GM08714 (cell line): ENCODE measurements at regions not wholly inside any gene's neighbourhood (a gene's known extent, or its start where the extent isn't known, plus 50 kb on each side); places are given as distances from the start of the nearest gene placed in this dataset.

ENCODE experiments used
- H3K4me3 ChIP-seq: fragments of 200-500 bp; sonication (Bioruptor generic); 2 replicates; pipeline ENCODE4 v1.5.1; 2014; ENCODE audit warnings: mild to moderate bottlenecking, low read length, inconsistent platforms
- ZNF274 ChIP-seq: IDR thresholded peaks from 2 replicates; pipeline ENCODE4 v1.6.1; 2012; ENCODE audit warnings: mild to moderate bottlenecking, low read depth, low read length

- H3K4me3 ChIP-seq: no peak overlapping the region
- TF ChIP-seq ZNF274: no peak
Observed at GRCh38 chr10:4188406-4188805, 403.4 kb upstream of the KLF6 start.

GRCh38 chr10:4186849-4187540 lies 402.0 kb upstream of the KLF6 start:
- TF ChIP-seq ZNF274: no peak
- no peak overlapping the region for H3K4me3 ChIP-seq

- no peak for TF ChIP-seq ZNF274
- H3K4me3 ChIP-seq: no peak overlapping the region
Observed at GRCh38 chr10:4183761-4184261, 398.8 kb upstream of the KLF6 start.

GRCh38 chr10:4181621-4182049 lies 396.6 kb upstream of the KLF6 start:
- no peak for TF ChIP-seq ZNF274
- no peak overlapping the region for H3K4me3 ChIP-seq

GRCh38 chr10:4181081-4181480 lies 396.1 kb upstream of the KLF6 start:
- TF ChIP-seq ZNF274: no peak

GRCh38 chr10:4177791-4178190 lies 392.8 kb upstream of the KLF6 start:
- H3K4me3 ChIP-seq: no peak overlapping the region
- TF ChIP-seq ZNF274: no peak

More at GRCh38 chr10:4181081-4181480, 396.1 kb upstream of the KLF6 start:
- no peak overlapping the region for H3K4me3 ChIP-seq

- no peak overlapping the region; the same call in 1 of the 2 replicates for H3K4me3 ChIP-seq
- TF ChIP-seq ZNF274: no peak
Observed at GRCh38 chr10:4176500-4177281, 391.7 kb upstream of the KLF6 start.

- no peak overlapping the region for H3K4me3 ChIP-seq
- TF ChIP-seq ZNF274: no peak
Observed at GRCh38 chr10:4174197-4174596, 389.2 kb upstream of the KLF6 start.

- H3K4me3 ChIP-seq: no peak overlapping the region
- no peak for TF ChIP-seq ZNF274
Observed at GRCh38 chr10:4170633-4171314, 385.8 kb upstream of the KLF6 start.

- H3K4me3 ChIP-seq: no peak overlapping the region
- TF ChIP-seq ZNF274: no peak
Observed at GRCh38 chr10:4170181-4170580, 385.2 kb upstream of the KLF6 start.

GRCh38 chr10:4169448-4169847 lies 384.4 kb upstream of the KLF6 start:
- no peak overlapping the region for H3K4me3 ChIP-seq
- TF ChIP-seq ZNF274: no peak

GRCh38 chr10:4167216-4167615 lies 382.2 kb upstream of the KLF6 start:
- H3K4me3 ChIP-seq: no peak overlapping the region
- TF ChIP-seq ZNF274: no peak

GRCh38 chr10:4162571-4163286 lies 377.7 kb upstream of the KLF6 start:
- no peak overlapping the region for H3K4me3 ChIP-seq
- TF ChIP-seq ZNF274: no peak

GRCh38 chr10:4159173-4159572 lies 374.2 kb upstream of the KLF6 start:
- TF ChIP-seq ZNF274: no peak

GRCh38 chr10:4154191-4154715 lies 369.2 kb upstream of the KLF6 start:
- TF ChIP-seq ZNF274: no peak
- no peak overlapping the region for H3K4me3 ChIP-seq

More at GRCh38 chr10:4159173-4159572, 374.2 kb upstream of the KLF6 start:
- no peak overlapping the region for H3K4me3 ChIP-seq
